ENCODE measurements at regions not wholly inside any gene's neighbourhood (a gene's known extent, or its start where the extent isn't known, plus 50 kb on each side); places are given as distances from the start of the nearest gene placed in this dataset.

GRCh38 chr18:30415903-30416302 lies 626.6 kb downstream of the DSC3 start:
- H3K4me3 ChIP-seq: no peak overlapping the region
- no peak for DNase-seq
- no peak for ATAC-seq
- no peak for TF ChIP-seq CTCF (IDR thresholded peaks at IDR 0.05)
- TF ChIP-seq POLR2A (IDR thresholded peaks at IDR 0.05): no peak
- H3K4me1 ChIP-seq: no peaks in the 10 kb centered on the region
- no peak overlapping the region for H3K27ac ChIP-seq
- intact Hi-C loops (cut with DNase I): no loop called here
- no peaks in the 10 kb centered on the region for H3K36me3 ChIP-seq
- peaks cover 0 to 7% (median 0%) of the 10 kb centered on the region in 12 donors for H3K9me3 ChIP-seq
- 55 to 70% (median 58%) methylated on average over 2 of the region's 2 CpGs for WGBS, 4 donors
- no peaks in the 10 kb centered on the region for H3K27me3 ChIP-seq

- no peak for TF ChIP-seq CTCF (IDR thresholded peaks at IDR 0.05)
- no peaks in the 10 kb centered on the region for H3K27me3 ChIP-seq
- no peaks in the 10 kb centered on the region for H3K36me3 ChIP-seq
- no peak overlapping the region for H3K27ac ChIP-seq
- peaks cover 0 to 17% (median 0%) of the 10 kb centered on the region in 12 donors for H3K9me3 ChIP-seq
- ATAC-seq (no peak), DNase-seq (no peak)
- H3K4me3 ChIP-seq: no peak overlapping the region
- no peaks in the 10 kb centered on the region for H3K4me1 ChIP-seq
- WGBS, 4 donors: 70 to 76% (median 75%) methylated on average over 3 of the region's 3 CpGs
- intact Hi-C loops (cut with DNase I): no loop called here
These were observed 633.4 kb downstream of the DSC3 start for GRCh38 chr18:30409120-30409519.

GRCh38 chr18:30406728-30407127 lies 635.8 kb downstream of the DSC3 start:
- Histone ChIP-seq H3K9me3 (peaks cover 0 to 12% (median 0%) of the 10 kb centered on the region in 12 donors), H3K36me3 (no peaks in the 10 kb centered on the region), H3K27ac (no peak overlapping the region), H3K27me3 (no peaks in the 10 kb centered on the region), H3K4me3 (no peak overlapping the region), H3K4me1 (no peaks in the 10 kb centered on the region)
- TF ChIP-seq CTCF (IDR thresholded peaks at IDR 0.05): no peak
- ATAC-seq (no peak), DNase-seq (no peak)
- intact Hi-C loops (cut with DNase I): no loop called here
- WGBS, 4 donors: 57 to 70% (median 61%) methylated on average over 3 of the region's 3 CpGs

- Histone ChIP-seq H3K4me1 (no peaks in the 10 kb centered on the region), H3K27me3 (no peaks in the 10 kb centered on the region), H3K36me3 (no peaks in the 10 kb centered on the region), H3K4me3 (no peak overlapping the region), H3K9me3 (peaks cover 0 to 10% (median 0%) of the 10 kb centered on the region in 12 donors), H3K27ac (no peak overlapping the region)
- WGBS, 4 donors: 41 to 56% (median 46%) methylated on average over 1 of the region's 1 CpG
- no peak for TF ChIP-seq POLR2A (IDR thresholded peaks at IDR 0.05)
- TF ChIP-seq CTCF (IDR thresholded peaks at IDR 0.05): no peak
- DNase-seq (no peak), ATAC-seq (peak in 1 of 4 donors; percentile 59)
- intact Hi-C loops (cut with DNase I): no loop called here
These were observed 637.5 kb downstream of the DSC3 start for GRCh38 chr18:30405038-30405437.

All from heart left ventricle (tissue), 16 donors.